BJ (cell line): ENCODE measurements at regions not wholly inside any gene's neighbourhood (a gene's known extent, or its start where the extent isn't known, plus 50 kb on each side); places are given as distances from the start of the nearest gene placed in this dataset.

Source experiments
- CTCF ChIA-PET: fragments of 350-600 bp; formaldehyde crosslinking; extraction: SDS; loops from one replicate; lab custom pipeline; 2021; ENCODE audit warnings: antibody characterized with exemption, inconsistent platforms; lab: Yijun Ruan, JAX
- POLR2A ChIA-PET: fragments of 300-600 bp; sonication (Branson Sonifier 250); formaldehyde crosslinking; extraction: SDS; loops from one replicate; lab custom pipeline; 2021; ENCODE audit warnings: antibody characterized with exemption; lab: Charles Lee
- DNase-seq: peaks from one replicate; pipeline ENCODE4 v3.0.0-alpha.2; 2011; ENCODE audit warnings: low read depth
- H3K27me3 ChIP-seq: 2 replicates; pipeline ENCODE4 v1.6.0; 2011; ENCODE audit warnings: low read length; ENCODE audit not compliant: control insufficient read depth, insufficient read depth
- H3K36me3 ChIP-seq: 2 replicates; pipeline ENCODE4 v1.5.1; 2011; ENCODE audit warnings: low read length; ENCODE audit not compliant: control insufficient read depth, insufficient read depth
- H3K4me3 ChIP-seq: 2 replicates; pipeline ENCODE4 v1.5.1; 2011; ENCODE audit warnings: low read depth, mild to moderate bottlenecking, control low read depth, low read length
- TF ChIP-seq, protein P1 (sequence below): IDR thresholded peaks from 2 replicates; pipeline ENCODE4 v1.5.1; 2011; ENCODE audit warnings: low read depth, mild to moderate bottlenecking, control low read depth, inconsistent platforms, low read length, moderate library complexity; ENCODE audit not compliant: insufficient read depth

DNA sequence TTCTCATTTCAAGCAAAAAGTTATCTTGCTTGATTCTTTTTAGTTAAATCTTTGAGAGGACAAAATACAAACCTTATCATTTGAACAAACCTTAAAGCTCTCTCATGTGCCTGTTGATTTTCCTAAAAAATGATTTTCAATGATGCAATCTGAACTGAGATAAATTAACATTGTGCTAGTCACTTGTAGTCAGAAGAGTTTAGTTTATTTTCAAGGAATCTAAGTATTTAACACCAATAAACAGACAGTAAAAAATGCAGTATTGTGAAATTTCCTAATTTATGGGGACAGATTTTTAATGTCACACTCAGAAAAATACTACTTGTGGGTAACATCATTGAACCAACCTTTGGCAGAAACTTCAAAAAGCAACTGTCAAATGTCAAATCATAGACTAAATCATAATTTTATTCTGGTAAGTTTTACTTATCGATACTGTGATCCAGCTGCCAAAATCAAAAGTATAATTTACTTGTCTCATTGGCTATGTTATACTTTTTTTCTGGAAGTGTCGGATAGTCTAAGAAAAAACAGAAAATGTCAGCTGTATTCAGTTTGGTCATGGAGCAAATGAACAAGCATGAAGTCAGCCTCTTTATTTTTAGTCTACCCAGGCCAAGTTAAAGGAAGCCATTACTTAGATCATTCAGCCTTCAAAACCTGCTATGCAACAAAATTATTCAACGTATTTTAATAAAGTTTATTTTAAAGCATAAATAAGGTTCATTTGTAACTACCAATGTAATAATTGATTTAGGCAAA, 52.4 kb upstream of the FNDC3B start:
- H3K4me3 ChIP-seq = no peak overlapping the region
- ChIA-PET CTCF (no interaction called here), POLR2A (interaction anchor here (0.6 kb wide), 1 partner anchor 269 kb away, joined by 3 read pairs; no protein-coding TSS in a partner anchor)
- no peaks in the 10 kb centered on the region for H3K36me3 ChIP-seq
- H3K27me3 ChIP-seq = no peaks in the 10 kb centered on the region
- TF ChIP-seq, protein P1, sequence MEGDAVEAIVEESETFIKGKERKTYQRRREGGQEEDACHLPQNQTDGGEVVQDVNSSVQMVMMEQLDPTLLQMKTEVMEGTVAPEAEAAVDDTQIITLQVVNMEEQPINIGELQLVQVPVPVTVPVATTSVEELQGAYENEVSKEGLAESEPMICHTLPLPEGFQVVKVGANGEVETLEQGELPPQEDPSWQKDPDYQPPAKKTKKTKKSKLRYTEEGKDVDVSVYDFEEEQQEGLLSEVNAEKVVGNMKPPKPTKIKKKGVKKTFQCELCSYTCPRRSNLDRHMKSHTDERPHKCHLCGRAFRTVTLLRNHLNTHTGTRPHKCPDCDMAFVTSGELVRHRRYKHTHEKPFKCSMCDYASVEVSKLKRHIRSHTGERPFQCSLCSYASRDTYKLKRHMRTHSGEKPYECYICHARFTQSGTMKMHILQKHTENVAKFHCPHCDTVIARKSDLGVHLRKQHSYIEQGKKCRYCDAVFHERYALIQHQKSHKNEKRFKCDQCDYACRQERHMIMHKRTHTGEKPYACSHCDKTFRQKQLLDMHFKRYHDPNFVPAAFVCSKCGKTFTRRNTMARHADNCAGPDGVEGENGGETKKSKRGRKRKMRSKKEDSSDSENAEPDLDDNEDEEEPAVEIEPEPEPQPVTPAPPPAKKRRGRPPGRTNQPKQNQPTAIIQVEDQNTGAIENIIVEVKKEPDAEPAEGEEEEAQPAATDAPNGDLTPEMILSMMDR = no peak
- DNase-seq = no peak
